Thyroid gland (tissue), 4 donors: ENCODE measurements at regions not wholly inside any gene's neighbourhood (a gene's known extent, or its start where the extent isn't known, plus 50 kb on each side); places are given as distances from the start of the nearest gene placed in this dataset.

ENCODE experiments used
- CTCF ChIP-seq, 6 experiments: fragments of 200-600 bp in 3 of 6; fragments of 450-650 bp in 3 of 6; sonication (generic) in 3 of 6; IDR thresholded peaks; one replicate each; pipeline ENCODE4 v1.5.1; 2016 to 2019; ENCODE audit warnings: antibody characterized with exemption in 6 of 6, mild to moderate bottlenecking in 2 of 6, inconsistent platforms in 1 of 6, moderate library complexity in 1 of 6
- POLR2A ChIP-seq, 2 donors: fragments of 450-650 bp; IDR thresholded peaks; one replicate each; pipeline ENCODE4 v1.6.1; 2017; ENCODE audit warnings: antibody characterized with exemption in 2 of 2, mild to moderate bottlenecking in 2 of 2, moderate library complexity in 1 of 2

- TF ChIP-seq CTCF (IDR thresholded peaks at IDR 0.05) (no peak), POLR2A (IDR thresholded peaks at IDR 0.05) (no peak)
Measured at GRCh38 chr7:106337754-106338153, 53.0 kb upstream of the NAMPT start.
